Endothelial cell of umbilical vein (primary cell): ENCODE measurements at regions not wholly inside any gene's neighbourhood (a gene's known extent, or its start where the extent isn't known, plus 50 kb on each side); places are given as distances from the start of the nearest gene placed in this dataset.

Experiments
- BruUV-seq: library from RNA; stranded (reverse); fragments of 400-500 nt; replicated peaks from 2 replicates; lab custom pipeline; 2021; lab: Mats Ljungman, UMichigan
- CTCF ChIA-PET: fragments of 300-600, 350-600 bp; sonication (Branson Sonifier 250); formaldehyde crosslinking; loops from one replicate; lab custom pipeline; 2021; ENCODE audit warnings: antibody characterized with exemption, inconsistent platforms; lab: Charles Lee
- POLR2A ChIA-PET: fragments of 300-600, 350-600 bp; sonication (Branson Sonifier 250); formaldehyde crosslinking; loops from one replicate; lab custom pipeline; 2021; ENCODE audit warnings: antibody characterized with exemption, inconsistent platforms; lab: Charles Lee
- DNase-seq: peaks from one replicate; pipeline ENCODE4 v3.0.0-alpha.2; 2011; ENCODE audit warnings: low read depth, low spot score
- FAIRE-seq: peaks from 2 replicates; lab custom pipeline; 2011; peaks lifted over from hg19 to GRCh38; lab: Jason Lieb, UNC
- H2AFZ ChIP-seq: 2 replicates; pipeline ENCODE4 v1.6.0; 2012; ENCODE audit warnings: low read depth, low read length, control low read depth, inconsistent platforms
- H3K27ac ChIP-seq: 2 replicates; pipeline ENCODE4 v1.5.1; 2011; ENCODE audit warnings: low read depth, mild to moderate bottlenecking, control low read depth, low read length, moderate library complexity; ENCODE audit not compliant: insufficient read depth
- H3K27me3 ChIP-seq, 2 experiments: 2 replicates each; pipeline versions ENCODE4 v1.6.0 to v1.6.1; 2011; ENCODE audit warnings: low read length in 2 of 2, mixed read lengths in 1 of 2; ENCODE audit not compliant: control insufficient read depth in 2 of 2, insufficient read depth in 2 of 2
- H3K36me3 ChIP-seq, 2 experiments: 2 replicates in 1 of 2; 3 replicates in 1 of 2; pipeline ENCODE4 v1.5.1; 2011; ENCODE audit warnings: low read length in 2 of 2, mild to moderate bottlenecking in 1 of 2, moderate library complexity in 1 of 2; ENCODE audit not compliant: control insufficient read depth in 2 of 2, insufficient read depth in 2 of 2; ENCODE audit errors: extremely low read depth in 1 of 2
- H3K4me1 ChIP-seq: 3 replicates; pipeline ENCODE4 v1.5.1; 2011; ENCODE audit warnings: mild to moderate bottlenecking, low read length; ENCODE audit not compliant: control insufficient read depth, insufficient read depth; ENCODE audit errors: extremely low read depth
- H3K4me2 ChIP-seq: 2 replicates; pipeline ENCODE4 v1.6.1; 2011; ENCODE audit warnings: low read length, control low read depth, mixed read lengths; ENCODE audit not compliant: insufficient read depth
- H3K4me3 ChIP-seq, 3 experiments: fragments of 200-600 bp in 1 of 3; sonication (generic), shearing (Covaris generic) in 1 of 3; replicated peaks in 1 of 3; 2 replicates each; pipeline ENCODE4 v1.5.1; 2011 to 2016; ENCODE audit warnings: control low read depth in 3 of 3, low read length in 3 of 3, mild to moderate bottlenecking in 2 of 3, inconsistent platforms in 1 of 3, low read depth in 1 of 3, moderate library complexity in 1 of 3; ENCODE audit not compliant: insufficient read depth in 1 of 3
- H3K79me2 ChIP-seq: 2 replicates; pipeline ENCODE4 v1.6.0; 2012; ENCODE audit warnings: low read length, inconsistent platforms; ENCODE audit not compliant: control insufficient read depth, insufficient read depth
- H3K9ac ChIP-seq: replicated peaks from 2 replicates; pipeline ENCODE3; 2011; ENCODE audit warnings: low read length, control low read depth; ENCODE audit not compliant: insufficient read depth; ENCODE audit errors: extremely low read depth
- H3K9me1 ChIP-seq: replicated peaks from 3 replicates; pipeline ENCODE4 v1.6.0; 2011; ENCODE audit warnings: mild to moderate bottlenecking, low read length; ENCODE audit not compliant: control insufficient read depth, insufficient read depth; ENCODE audit errors: extremely low read depth
- H3K9me3 ChIP-seq: replicated peaks from 2 replicates; pipeline ENCODE4 v1.5.1; 2012; ENCODE audit warnings: low read length, inconsistent platforms; ENCODE audit not compliant: control insufficient read depth, insufficient read depth
- H4K20me1 ChIP-seq: replicated peaks from 2 replicates; pipeline ENCODE3; 2011; ENCODE audit warnings: mild to moderate bottlenecking, low read length; ENCODE audit not compliant: control insufficient read depth, insufficient read depth; ENCODE audit errors: extremely low read depth
- EZH2 ChIP-seq: IDR thresholded peaks from 2 replicates; pipeline ENCODE4 v1.6.1; 2012; ENCODE audit warnings: borderline replicate concordance, low read depth, mild to moderate bottlenecking, moderate library complexity, low read length, inconsistent platforms; ENCODE audit not compliant: severe bottlenecking
- FOS ChIP-seq: IDR thresholded peaks from 2 replicates; pipeline ENCODE4 v1.6.1; 2011; ENCODE audit warnings: mild to moderate bottlenecking, low read length, moderate library complexity, borderline replicate concordance; ENCODE audit not compliant: insufficient read depth
- GATA2 ChIP-seq: IDR thresholded peaks from 2 replicates; pipeline ENCODE4 v1.7.0; 2011; ENCODE audit warnings: low read depth, mild to moderate bottlenecking, moderate library complexity, mixed read lengths, low read length; ENCODE audit not compliant: insufficient read length, insufficient read depth
- JUN ChIP-seq: IDR thresholded peaks from 2 replicates; pipeline ENCODE4 v1.6.1; 2011; ENCODE audit warnings: borderline replicate concordance, low read depth; ENCODE audit not compliant: insufficient read length, insufficient read depth
- MAX ChIP-seq: IDR thresholded peaks from 2 replicates; pipeline ENCODE4 v1.6.1; 2011; ENCODE audit not compliant: insufficient read depth, insufficient read length
- MYC ChIP-seq: IDR thresholded peaks from one replicate; pipeline ENCODE4 v1.6.1; 2011; ENCODE audit warnings: mild to moderate bottlenecking, low read depth, low read length
- POLR2A ChIP-seq: IDR thresholded peaks from 2 replicates; pipeline ENCODE4 v1.6.1; 2012; ENCODE audit warnings: low read depth, mild to moderate bottlenecking, control low read depth, low read length
- POLR2AphosphoS5 ChIP-seq: IDR thresholded peaks from 2 replicates; pipeline ENCODE4 v1.6.1; 2012; ENCODE audit warnings: low read depth, mild to moderate bottlenecking, control low read depth, low read length, moderate library complexity; ENCODE audit not compliant: insufficient read depth
- dilution Hi-C: fragments of 300-500 bp; cut with MboI; formaldehyde crosslinking; loops from one replicate; pipeline ENCODE4 v1.15.0; 2019; ENCODE audit warnings: low sequenced_read_pairs; ENCODE audit not compliant: extremely low pct_ligation_motif_present
- intact Hi-C: fragments of 100-400 bp; cut with micrococcal nuclease; formaldehyde crosslinking; loops from one replicate; pipeline ENCODE4 v1.10.0; 2022
- TF ChIP-seq, protein P1 (sequence below), 2 donors: IDR thresholded peaks; 1 replicate in 1 of 2; 2 replicates in 1 of 2; pipeline ENCODE4 v1.5.1; 2011; ENCODE audit warnings: low read length in 2 of 2, mild to moderate bottlenecking in 2 of 2, moderate library complexity in 2 of 2, control low read depth in 1 of 2, inconsistent platforms in 1 of 2, low read depth in 1 of 2; ENCODE audit not compliant: insufficient read depth in 1 of 2; ENCODE audit errors: extremely low read depth in 1 of 2

GRCh38 chr14:39827901-39828655 is 395.8 kb upstream of the FBXO33 start:
- intact Hi-C loops (no loop called here), dilution Hi-C loops (no loop called here)
- Histone ChIP-seq H3K9me3 (no peaks in the 10 kb centered on the region), H3K4me1 (no peaks in the 10 kb centered on the region), H3K9ac (no peak overlapping the region), H3K27me3 (no peaks in the 10 kb centered on the region), H3K4me2 (no peak overlapping the region), H3K79me2 (no peaks in the 10 kb centered on the region), H3K36me3 (no peaks in the 10 kb centered on the region), H3K4me3 (no peak overlapping the region), H3K27ac (no peak overlapping the region), H3K9me1 (no peaks in the 10 kb centered on the region), H2AFZ (no peak overlapping the region), H4K20me1 (no peaks in the 10 kb centered on the region)
- ChIA-PET CTCF (no interaction called here), POLR2A (no interaction called here)
- DNase-seq: no peak
- TF ChIP-seq GATA2 (no peak), POLR2AphosphoS5 (no peak), FOS (no peak), MAX (no peak), JUN (no peak)
- no TSS peak for BruUV-seq
- no peak for FAIRE-seq

GRCh38 chr14:39812532-39813320 is 380.5 kb upstream of the FBXO33 start:
- Histone ChIP-seq H3K4me2 (no peak overlapping the region), H3K4me3 (no peak overlapping the region), H3K27ac (no peak overlapping the region), H3K9me3 (no peaks in the 10 kb centered on the region), H3K4me1 (no peaks in the 10 kb centered on the region), H3K9ac (no peak overlapping the region), H3K27me3 (no peaks in the 10 kb centered on the region), H2AFZ (no peak overlapping the region), H3K79me2 (no peaks in the 10 kb centered on the region), H3K36me3 (no peaks in the 10 kb centered on the region), H4K20me1 (no peaks in the 10 kb centered on the region), H3K9me1 (no peaks in the 10 kb centered on the region)
- TF ChIP-seq POLR2A (no peak), GATA2 (no peak), FOS (no peak), POLR2AphosphoS5 (no peak), JUN (no peak), EZH2 (no peak), MYC (no peak), MAX (no peak)
- TF ChIP-seq, protein P1, sequence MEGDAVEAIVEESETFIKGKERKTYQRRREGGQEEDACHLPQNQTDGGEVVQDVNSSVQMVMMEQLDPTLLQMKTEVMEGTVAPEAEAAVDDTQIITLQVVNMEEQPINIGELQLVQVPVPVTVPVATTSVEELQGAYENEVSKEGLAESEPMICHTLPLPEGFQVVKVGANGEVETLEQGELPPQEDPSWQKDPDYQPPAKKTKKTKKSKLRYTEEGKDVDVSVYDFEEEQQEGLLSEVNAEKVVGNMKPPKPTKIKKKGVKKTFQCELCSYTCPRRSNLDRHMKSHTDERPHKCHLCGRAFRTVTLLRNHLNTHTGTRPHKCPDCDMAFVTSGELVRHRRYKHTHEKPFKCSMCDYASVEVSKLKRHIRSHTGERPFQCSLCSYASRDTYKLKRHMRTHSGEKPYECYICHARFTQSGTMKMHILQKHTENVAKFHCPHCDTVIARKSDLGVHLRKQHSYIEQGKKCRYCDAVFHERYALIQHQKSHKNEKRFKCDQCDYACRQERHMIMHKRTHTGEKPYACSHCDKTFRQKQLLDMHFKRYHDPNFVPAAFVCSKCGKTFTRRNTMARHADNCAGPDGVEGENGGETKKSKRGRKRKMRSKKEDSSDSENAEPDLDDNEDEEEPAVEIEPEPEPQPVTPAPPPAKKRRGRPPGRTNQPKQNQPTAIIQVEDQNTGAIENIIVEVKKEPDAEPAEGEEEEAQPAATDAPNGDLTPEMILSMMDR (IDR thresholded peaks at IDR 0.05; ENCODE audit: extremely low read depth in 1 of 2, insufficient read depth in 1 of 2, low read depth in 1 of 2, low read length in 2 of 2): no peak
- ChIA-PET POLR2A (no interaction called here), CTCF (no interaction called here)
- intact Hi-C loops: no loop called here
- no TSS peak for BruUV-seq
- dilution Hi-C loops: no loop called here
- DNase-seq (no peak), FAIRE-seq (no peak)
